DMS153 treated with DMSO at 0.1 percent for 48 hours (cell line): ENCODE measurements at regions not wholly inside any gene's neighbourhood (a gene's known extent, or its start where the extent isn't known, plus 50 kb on each side); places are given as distances from the start of the nearest gene placed in this dataset.
"Not testable (repeated sequence)": the region's sequence is repeated elsewhere in the genome, so short reads cannot be mapped to it uniquely, and the experiment has no call there.

ENCODE experiments used
- DNase-seq: peaks from one replicate; lab custom pipeline; 2025; ENCODE audit not compliant: unreplicated experiment; lab: John Stamatoyannopoulos, UW

DNA sequence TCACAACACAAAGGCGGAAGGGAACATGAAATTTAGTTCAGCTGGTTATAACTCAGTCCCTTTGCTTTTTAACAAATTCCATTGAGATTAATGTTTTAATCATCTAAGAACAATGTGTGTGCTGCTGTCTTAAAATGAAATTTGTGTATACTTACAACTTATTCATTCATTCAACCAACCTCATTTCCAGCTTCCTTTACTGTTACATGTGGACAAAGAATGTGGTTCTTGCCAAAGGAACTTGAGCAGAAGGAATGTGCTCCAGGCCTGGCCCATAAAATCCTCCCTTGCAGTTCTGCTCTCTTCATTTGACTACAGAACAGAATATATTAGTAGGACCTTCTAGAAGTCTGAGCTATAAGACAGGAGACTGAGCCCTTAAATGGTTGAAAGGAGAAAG lies 176.8 kb upstream of the GLRA2 start:
- no peak for DNase-seq

DNA sequence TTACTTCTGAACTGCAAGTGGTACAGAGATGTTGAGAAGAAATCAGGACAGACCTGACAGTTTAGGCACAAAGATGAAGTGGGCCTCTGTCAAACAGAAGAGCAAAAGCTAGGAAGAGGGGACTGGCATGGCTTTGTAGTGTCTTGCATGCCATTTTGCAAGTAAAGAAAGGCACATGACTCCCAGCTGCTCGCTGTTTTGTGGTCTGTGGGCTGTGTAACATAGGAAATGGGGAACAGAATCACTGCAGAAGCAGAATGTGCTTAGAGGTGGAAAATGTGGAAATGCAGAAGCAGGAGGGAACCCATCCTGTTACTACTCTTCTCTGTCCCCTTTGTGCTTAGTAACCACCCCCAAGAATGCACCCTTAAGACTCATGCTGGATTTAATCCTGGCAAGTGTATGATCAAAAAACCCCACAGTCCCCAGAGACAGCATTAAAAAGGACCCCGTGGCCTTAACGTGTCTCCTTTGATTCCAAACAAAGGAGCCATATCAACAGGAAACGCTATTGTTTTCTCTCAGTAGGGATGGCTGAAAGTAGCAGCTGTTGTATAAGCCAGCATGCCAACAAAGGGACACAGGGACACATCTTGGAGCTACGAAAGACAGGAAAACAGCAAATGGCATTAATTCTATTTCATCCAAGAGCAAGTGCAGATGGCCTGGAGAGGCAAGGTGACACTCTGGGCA lies 177.6 kb upstream of the GLRA2 start:
- DNase-seq = peak; percentile 28

- DNase-seq = no peak
These were observed 181.8 kb upstream of the GLRA2 start for GRCh38 chrX:14347523-14347922.

DNA sequence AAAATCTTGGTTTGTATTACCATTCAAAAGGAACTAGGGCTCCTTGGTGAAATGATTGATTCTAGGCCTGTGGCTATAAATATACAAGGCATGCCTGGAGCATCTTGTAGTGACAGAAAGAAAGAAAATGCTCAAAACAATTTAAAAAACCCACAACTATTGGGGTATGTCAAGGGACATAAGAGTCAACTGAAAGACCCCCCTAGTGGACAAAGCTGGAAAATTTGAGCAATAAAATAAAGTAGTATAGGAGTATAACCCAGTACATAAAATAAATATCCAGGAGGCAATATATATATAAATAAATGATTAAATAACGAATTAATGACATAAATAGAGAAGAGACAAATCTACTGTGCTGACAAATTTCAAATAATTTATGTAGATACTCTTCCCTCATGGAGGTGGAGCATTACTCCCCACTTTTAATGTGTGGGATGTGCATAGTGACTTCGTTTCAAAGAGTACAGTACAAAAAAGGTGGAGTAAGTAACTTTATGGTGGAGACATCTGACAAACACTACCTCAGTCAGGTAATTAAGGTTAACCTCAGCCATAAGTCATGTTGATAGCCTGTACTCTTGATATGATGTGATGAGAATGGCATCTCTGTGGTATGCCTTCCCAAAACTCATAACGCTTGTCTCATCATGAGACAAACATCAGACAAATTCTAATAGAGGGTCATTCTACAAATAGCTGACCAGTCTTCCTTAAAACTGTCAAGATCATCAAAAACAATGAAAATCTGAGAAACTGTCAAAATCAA lies 185.0 kb upstream of the GLRA2 start:
- no peak for DNase-seq

DNA sequence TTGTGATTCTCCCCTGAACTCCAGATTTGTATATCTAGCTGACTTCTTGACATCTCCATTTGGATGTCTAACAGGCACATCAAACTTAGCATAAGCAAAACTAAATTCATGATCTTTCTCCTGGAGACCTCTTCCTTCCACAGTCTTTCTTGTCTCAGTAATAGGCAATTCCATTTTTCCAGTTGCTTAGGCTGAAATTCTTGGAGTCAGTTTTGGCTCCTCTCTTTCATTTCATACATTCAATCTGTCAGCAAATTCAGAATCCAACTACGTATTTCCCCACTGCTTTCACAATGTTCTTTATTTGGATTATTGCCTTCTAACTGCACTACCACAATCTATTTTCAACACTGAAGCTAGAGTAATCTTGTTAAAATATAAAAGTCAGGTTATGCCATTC lies 219.9 kb upstream of the GLRA2 start:
- DNase-seq = no peak

DNA sequence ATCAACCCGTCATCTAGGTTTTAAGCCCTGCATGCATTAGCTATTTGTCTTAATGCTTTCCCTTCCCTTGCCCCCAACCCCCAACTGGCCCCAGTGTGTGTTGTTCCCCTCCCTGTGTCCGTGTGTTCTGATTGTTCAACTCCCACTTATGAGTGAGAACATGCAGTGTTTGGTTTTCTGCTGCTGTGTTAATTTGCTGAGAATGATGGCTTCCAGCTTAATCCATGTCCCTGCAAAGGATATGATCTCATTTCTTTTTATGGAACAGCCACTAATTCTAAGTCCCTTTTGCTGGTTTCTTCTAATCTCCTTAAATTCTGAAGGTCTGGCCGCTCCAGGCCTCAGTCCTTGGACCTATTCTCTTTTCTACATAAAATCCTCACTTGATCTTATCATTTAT lies 220.4 kb upstream of the GLRA2 start:
- DNase-seq = not testable (repeated sequence)

GRCh38 chrX:14303891-14304290 lies 225.4 kb upstream of the GLRA2 start:
- DNase-seq = no peak

DNA sequence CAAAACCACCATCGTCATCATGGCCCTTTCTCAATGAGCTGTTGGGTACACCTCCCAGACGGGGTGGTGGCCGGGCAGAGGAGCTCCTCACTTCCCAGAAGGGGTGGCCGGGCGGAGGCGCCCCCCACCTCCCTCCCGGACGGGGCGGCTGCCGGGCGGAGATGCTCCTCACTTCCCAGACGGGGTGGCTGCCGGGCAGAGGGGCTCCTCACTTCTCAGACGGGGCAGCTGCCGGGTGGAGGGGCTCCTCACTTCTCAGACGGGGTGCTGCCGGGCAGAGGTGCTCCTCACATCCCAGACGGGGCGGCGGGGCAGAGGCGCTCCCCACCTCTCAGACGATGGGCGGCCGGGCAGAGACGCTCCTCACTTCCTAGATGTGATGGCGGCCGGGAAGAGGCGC lies 226.8 kb upstream of the GLRA2 start:
- DNase-seq = not testable (repeated sequence)

GRCh38 chrX:14300376-14300775 lies 229.0 kb upstream of the GLRA2 start:
- no peak for DNase-seq

- DNase-seq = no peak
These were observed 233.9 kb upstream of the GLRA2 start for GRCh38 chrX:14295426-14295825.

- DNase-seq = no peak
These were observed 237.5 kb upstream of the GLRA2 start for GRCh38 chrX:14291666-14292500.

GRCh38 chrX:14290335-14290734 lies 239.0 kb upstream of the GLRA2 start:
- no peak for DNase-seq

GRCh38 chrX:14274691-14275090 lies 245.0 kb upstream of the GEMIN8 start:
- no peak for DNase-seq

- no peak for DNase-seq
These were observed 237.5 kb upstream of the GEMIN8 start for GRCh38 chrX:14267216-14267615.

GRCh38 chrX:14266705-14267104 lies 237.0 kb upstream of the GEMIN8 start:
- DNase-seq = no peak

GRCh38 chrX:14243823-14244222 lies 214.1 kb upstream of the GEMIN8 start:
- DNase-seq = no peak

- no peak for DNase-seq
These were observed 205.3 kb upstream of the GEMIN8 start for GRCh38 chrX:14235004-14235403.

DNA sequence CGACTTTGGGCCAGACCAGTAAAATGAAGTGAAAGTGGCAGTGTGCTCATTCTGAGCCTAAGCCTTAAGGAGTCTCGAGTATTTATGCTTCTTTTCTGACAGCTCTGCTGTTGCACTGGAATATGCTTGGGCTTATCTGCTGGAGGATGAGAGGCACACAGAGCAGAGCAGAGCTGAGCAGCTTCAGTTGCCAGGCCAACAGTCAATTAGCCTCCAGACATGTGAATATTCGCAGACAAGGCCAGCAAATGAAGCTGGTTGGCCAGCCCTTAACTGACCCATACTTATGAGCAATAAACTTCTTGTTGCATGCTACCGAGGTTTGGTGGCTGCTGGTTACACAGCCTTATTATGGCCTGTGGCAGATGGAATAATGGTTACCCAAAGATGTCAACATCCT lies 203.0 kb upstream of the GEMIN8 start:
- DNase-seq = no peak

GRCh38 chrX:14228611-14229010 lies 198.9 kb upstream of the GEMIN8 start:
- DNase-seq = no peak

DNA sequence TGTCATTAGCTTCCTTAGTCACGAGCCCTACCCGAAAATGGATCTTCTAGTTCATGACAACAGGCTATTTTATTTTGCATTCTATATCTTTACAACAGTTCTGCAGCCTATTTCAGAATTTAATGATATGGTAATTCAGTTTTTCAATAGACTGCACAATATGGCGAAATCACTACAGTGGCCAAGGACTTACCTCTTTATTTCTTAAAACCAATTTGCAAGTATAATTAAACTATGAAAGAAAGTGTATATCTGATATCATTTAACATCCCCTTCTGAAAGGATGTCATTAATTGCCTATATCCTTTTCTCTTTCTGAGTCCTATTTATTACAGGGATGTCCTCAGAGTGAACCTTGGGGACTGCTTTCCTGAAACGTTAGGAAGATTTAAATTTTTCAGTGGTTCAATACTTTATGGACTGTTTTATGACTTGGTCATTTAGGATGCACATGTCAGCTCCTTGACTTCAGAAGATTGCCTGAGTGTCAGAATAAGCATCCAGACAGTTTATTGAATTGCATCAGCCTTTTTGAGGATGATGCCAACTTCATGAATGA lies 190.8 kb upstream of the GEMIN8 start:
- no peak for DNase-seq

GRCh38 chrX:14209034-14209433 lies 179.3 kb upstream of the GEMIN8 start:
- no peak for DNase-seq
